Uterus (tissue), 2 donors: ENCODE measurements at regions not wholly inside any gene's neighbourhood (a gene's known extent, or its start where the extent isn't known, plus 50 kb on each side); places are given as distances from the start of the nearest gene placed in this dataset.

Source experiments
- CTCF ChIP-seq, 4 experiments: fragments of 200-600 bp in 2 of 4; fragments of 450-650 bp in 2 of 4; sonication (generic) in 2 of 4; IDR thresholded peaks; one replicate each; pipeline ENCODE4 v1.5.1; 2016 to 2019; ENCODE audit warnings: antibody characterized with exemption in 4 of 4, mild to moderate bottlenecking in 2 of 4, moderate library complexity in 1 of 4
- POLR2A ChIP-seq, 2 donors: fragments of 450-650 bp; IDR thresholded peaks; one replicate each; pipeline ENCODE4 v1.6.1; 2016; ENCODE audit warnings: antibody characterized with exemption in 2 of 2, mild to moderate bottlenecking in 1 of 2, moderate library complexity in 1 of 2

GRCh38 chr3:194983121-194983520 lies 287.8 kb downstream of the XXYLT1 start:
- TF ChIP-seq CTCF (IDR thresholded peaks at IDR 0.05) (no peak), POLR2A (IDR thresholded peaks at IDR 0.05) (no peak)
